Omental fat pad (tissue), 3 donors: ENCODE measurements at regions not wholly inside any gene's neighbourhood (a gene's known extent, or its start where the extent isn't known, plus 50 kb on each side); places are given as distances from the start of the nearest gene placed in this dataset.
A peak's percentile ranks its signal among the peaks of the same experiment; 100 is the strongest.

Experiments used
- ATAC-seq: fragments of 150-250 bp; one replicate; pipeline ENCODE4 v1.9.1; 2016; ENCODE audit warnings: mild to moderate bottlenecking, moderate library complexity; ENCODE audit not compliant: low FRiP score
- DNase-seq: peaks from one replicate; pipeline ENCODE4 v3.0.0-alpha.2; 2019; ENCODE audit warnings: low spot score
- TF ChIP-seq, protein P1 (sequence below), 3 donors: fragments of 450-650 bp; IDR thresholded peaks; one replicate each; pipeline ENCODE4 v1.5.1; 2016 to 2017; ENCODE audit warnings: antibody characterized with exemption in 3 of 3, mild to moderate bottlenecking in 3 of 3, moderate library complexity in 2 of 3

DNA sequence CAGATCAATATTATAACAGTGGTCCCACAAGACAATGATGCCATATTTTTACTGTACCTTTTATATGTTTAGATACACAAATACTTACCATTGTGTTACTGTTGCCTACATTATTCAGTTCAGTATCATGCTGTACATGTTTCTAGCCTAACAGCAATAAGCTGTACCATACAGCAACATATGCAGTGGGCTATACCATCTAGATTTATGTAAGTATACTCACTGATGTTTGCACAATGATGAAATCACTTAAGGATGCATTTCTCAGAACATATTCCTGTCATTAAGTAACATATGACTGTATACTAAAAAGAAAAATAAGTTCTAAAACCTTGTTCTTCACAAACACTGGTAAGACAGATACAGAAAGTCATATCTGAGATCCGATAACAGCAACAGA lies 468.6 kb upstream of the SEMA3A start:
- TF ChIP-seq, protein P1, sequence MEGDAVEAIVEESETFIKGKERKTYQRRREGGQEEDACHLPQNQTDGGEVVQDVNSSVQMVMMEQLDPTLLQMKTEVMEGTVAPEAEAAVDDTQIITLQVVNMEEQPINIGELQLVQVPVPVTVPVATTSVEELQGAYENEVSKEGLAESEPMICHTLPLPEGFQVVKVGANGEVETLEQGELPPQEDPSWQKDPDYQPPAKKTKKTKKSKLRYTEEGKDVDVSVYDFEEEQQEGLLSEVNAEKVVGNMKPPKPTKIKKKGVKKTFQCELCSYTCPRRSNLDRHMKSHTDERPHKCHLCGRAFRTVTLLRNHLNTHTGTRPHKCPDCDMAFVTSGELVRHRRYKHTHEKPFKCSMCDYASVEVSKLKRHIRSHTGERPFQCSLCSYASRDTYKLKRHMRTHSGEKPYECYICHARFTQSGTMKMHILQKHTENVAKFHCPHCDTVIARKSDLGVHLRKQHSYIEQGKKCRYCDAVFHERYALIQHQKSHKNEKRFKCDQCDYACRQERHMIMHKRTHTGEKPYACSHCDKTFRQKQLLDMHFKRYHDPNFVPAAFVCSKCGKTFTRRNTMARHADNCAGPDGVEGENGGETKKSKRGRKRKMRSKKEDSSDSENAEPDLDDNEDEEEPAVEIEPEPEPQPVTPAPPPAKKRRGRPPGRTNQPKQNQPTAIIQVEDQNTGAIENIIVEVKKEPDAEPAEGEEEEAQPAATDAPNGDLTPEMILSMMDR (IDR thresholded peaks at IDR 0.05): no peak
- DNase-seq (no peak), ATAC-seq (no peak)

- ATAC-seq (no peak), DNase-seq (no peak)
Observed at GRCh38 chr7:84658286-84658685, 463.7 kb upstream of the SEMA3A start.

DNA sequence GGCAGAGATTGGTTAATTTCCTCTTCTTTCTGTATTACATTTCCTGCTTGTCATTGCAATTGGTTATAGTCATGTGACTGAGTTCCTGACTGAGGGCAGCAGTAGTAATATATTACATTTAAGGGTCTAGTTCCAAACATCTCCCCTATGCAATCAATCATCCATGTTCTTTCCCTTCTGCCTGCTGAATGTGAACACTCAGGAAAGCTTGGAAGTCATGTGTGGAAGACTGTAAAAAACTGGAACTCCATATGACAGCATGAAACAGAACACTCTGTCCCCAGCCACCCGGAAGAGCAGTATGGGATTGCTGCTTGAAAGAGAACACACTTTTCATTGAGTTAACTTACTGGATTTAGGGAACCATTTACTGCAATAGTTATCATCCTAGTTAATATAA lies 459.7 kb upstream of the SEMA3A start:
- TF ChIP-seq, protein P1 (IDR thresholded peaks at IDR 0.05): no peak
- no peak for DNase-seq
- ATAC-seq: no peak

More at GRCh38 chr7:84658286-84658685, 463.7 kb upstream of the SEMA3A start:
- TF ChIP-seq, protein P1 (IDR thresholded peaks at IDR 0.05): no peak

DNA sequence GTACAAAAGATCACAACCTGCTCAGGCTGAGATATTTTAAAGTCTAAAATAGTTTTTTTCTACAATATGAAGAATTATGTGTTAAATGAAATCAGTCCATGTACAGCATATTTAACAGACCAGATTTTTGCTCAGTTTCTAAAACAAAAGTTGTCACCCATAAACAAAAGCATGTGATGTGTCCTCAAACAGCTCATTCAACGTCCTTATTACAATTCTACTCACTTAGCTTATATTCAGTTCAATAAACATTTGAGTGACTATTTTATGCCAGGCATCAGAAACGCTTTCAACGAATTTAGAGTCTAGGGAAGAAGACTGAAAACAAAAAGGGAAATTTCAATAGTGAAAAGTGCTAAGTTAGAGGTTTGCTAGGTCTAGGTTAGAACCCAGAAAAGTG lies 457.3 kb upstream of the SEMA3A start:
- ATAC-seq (no peak), DNase-seq (no peak)
- TF ChIP-seq, protein P1 (IDR thresholded peaks at IDR 0.05): no peak

DNA sequence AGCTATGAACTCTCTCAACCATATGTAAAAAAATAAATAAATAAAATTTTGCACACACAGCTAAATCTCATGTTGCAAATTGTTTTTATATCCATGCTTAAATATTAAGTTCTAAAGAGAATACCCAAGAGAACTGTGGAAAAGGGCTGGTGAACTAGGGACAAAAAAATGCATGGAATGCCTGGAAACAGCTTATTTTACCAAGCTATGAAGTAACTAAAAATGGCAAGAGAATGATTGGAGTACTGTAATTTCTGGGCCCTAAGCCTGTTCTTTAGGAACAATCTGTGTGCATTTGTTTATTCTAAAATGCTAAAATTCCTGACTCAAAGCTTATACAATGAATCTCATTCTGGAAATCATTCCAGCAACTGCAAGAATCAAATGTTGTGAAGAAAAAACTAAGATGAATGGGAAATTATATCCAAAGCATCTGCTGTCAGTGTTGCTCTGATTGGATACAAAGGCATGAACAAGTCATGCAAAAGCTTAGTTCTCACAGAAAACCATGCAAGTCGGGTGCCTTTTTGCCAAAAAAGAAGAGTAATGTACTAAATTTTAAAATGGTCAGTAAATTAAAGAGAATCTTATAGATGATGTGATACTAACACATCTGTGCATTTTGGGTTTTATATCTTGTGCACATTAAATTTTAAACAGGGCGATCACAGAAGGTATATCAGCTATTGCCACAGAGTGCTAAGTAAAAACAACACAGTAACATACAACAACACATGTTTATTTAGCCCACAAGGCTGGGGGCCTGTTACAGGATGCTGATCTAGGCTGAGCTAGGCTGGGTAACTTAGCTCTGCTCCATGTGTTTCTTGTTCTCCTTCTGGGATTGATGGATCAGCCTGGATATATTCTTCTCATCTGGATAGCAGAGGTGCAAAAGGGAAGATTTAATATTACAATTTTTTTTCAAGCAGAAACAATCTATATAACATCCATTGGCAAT lies 453.5 kb upstream of the SEMA3A start:
- TF ChIP-seq, protein P1 (IDR thresholded peaks at IDR 0.05): no peak
- peak; percentile 62 for ATAC-seq
- no peak for DNase-seq

GRCh38 chr7:84642611-84643010 lies 448.0 kb upstream of the SEMA3A start:
- TF ChIP-seq, protein P1 (IDR thresholded peaks at IDR 0.05): no peak
- no peak for ATAC-seq

GRCh38 chr7:84640637-84641036 lies 446.0 kb upstream of the SEMA3A start:
- TF ChIP-seq, protein P1 (IDR thresholded peaks at IDR 0.05): no peak
- DNase-seq: no peak
- ATAC-seq: no peak

More at GRCh38 chr7:84642611-84643010, 448.0 kb upstream of the SEMA3A start:
- DNase-seq: no peak
